NCI-H2081 (cell line): ENCODE measurements at regions not wholly inside any gene's neighbourhood (a gene's known extent, or its start where the extent isn't known, plus 50 kb on each side); places are given as distances from the start of the nearest gene placed in this dataset.
"Not testable (repeated sequence)": the region's sequence is repeated elsewhere in the genome, so short reads cannot be mapped to it uniquely, and the experiment has no call there.

Experiments
- DNase-seq, 2 experiments: peaks; one replicate each; lab custom pipeline; 2025; lab: John Stamatoyannopoulos, UW

DNA sequence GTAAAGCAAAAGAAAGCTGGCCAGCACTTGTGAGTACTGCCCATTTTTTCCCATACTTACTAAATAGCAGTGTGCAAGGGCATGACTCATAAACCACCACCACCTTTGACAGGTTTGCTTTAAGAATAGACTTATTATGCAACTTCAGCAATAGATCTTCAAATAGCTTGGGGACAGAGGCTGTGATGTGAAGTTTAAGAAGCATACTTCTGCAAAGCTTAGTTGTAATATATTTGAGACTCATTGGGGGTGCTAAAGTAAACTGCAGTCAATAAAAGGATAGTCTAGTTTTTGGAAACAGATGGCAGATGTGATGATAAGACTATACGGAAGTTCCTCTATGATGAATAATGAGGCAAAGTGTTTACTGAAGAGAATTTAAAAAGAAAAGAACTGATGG, 210.0 kb downstream of the PLA2G4A start:
- no peak for DNase-seq

DNA sequence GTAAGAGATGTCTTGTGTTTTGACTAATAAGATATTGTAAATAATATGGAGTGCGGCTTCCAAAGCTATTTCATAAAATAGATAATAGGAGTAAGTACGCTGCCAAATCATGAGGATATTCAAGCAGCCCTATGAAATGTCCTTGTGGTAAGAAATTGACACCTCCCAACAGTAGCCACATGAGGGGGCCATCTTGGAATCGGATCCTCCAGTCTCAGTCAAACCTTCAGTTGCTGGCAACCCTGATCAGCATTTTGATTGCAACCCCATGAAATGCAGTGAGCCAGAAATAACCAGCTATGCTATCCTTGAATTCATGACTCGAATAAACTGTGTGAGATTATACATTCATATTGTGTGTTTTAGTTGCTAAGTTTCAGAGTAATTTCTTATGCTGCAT, 212.4 kb downstream of the PLA2G4A start:
- no peak for DNase-seq

DNA sequence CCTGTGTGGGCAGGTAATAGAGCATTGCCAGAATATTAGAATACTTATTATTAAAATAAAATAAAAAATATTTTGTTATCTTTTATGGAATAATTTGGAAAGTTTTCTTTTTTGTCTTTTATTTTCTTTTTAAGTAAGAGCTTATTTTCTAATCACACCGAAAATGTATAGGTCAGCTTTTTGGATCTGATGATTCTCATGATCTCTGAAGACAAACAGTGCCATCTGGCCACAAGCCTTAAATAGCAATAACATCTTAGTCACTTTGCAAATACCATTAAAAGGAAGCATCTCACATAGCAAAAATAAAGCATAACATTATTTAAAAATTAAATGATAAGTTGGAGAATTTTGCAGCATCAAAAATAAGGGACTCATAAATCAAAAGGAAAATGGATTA, 213.8 kb downstream of the PLA2G4A start:
- DNase-seq = no peak

DNA sequence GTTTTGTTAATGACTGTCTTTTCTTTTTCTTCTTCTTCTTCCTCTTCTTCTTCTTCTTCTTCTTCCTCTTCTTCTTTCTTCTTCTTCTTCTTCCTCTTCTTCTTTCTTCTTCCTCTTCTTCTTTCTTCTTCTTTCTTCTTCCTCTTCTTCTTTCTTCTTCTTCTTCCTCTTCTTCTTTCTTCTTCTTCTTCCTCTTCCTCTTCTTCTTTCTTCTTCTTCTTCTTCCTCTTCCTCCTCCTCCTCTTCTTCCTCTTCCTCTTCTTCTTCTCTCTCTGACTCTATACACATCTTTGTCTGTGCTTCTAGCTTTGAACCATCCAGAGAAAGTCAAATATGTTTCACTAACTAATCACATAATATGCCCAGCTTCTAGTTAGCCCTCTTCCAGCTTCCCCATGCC, 214.7 kb downstream of the PLA2G4A start:
- DNase-seq = not testable (repeated sequence)

DNA sequence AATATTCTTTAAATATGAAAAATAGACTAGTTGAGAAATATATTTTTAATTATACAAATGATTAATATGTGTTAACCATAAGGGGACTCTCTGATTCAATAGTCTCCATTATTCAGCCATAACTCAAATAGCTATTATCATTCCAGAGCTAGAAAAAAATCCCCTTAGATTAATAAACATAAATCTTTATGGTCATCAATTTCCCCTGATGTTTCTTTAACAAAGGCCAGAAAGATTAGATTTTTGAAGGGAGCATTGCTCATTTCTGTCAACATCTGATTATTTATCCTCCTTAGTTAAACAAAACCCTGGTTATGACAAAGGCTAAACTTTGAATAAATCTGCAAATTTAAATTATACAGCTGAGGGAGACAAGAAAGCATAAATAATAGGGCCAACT, 215.7 kb downstream of the PLA2G4A start:
- DNase-seq = no peak

DNA sequence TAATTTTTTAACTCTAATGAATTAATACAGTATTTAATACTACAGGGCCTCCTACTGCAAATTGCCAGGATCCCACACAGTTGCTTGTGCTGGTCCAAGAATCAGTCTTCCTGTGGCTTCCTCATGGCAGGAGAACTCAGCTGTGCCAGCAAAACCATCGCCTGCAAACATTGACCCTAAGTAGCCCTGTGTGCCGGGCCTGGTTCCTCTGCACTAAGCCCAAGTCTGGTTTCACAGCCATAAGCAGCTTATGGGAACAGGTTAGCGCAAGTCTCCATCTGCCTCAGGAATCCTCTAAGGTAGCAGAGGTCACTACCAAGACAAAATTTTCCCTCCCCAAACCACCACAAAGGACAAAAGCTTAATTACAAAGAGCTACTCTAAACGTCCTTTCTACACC, 216.6 kb downstream of the PLA2G4A start:
- no peak for DNase-seq

DNA sequence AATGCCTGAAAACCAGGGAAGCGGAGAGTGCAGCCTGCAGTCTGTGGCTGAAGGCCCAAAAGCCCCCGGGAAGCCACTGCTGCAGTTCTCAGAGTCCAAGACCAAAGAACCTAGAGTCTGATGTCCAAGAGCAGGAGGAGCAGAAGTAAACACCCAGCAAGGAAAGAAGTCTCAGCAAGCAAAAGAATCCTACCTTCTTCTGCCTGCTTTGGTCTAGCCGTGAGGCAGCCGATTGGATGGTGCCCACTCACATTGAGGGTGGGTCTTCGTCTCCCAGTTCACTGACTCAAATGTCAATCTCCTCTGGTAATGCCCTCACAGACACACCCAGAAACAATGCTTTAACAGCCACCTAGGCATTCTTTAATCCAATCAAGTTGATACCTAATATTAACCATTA, 217.5 kb downstream of the PLA2G4A start:
- DNase-seq = no peak

DNA sequence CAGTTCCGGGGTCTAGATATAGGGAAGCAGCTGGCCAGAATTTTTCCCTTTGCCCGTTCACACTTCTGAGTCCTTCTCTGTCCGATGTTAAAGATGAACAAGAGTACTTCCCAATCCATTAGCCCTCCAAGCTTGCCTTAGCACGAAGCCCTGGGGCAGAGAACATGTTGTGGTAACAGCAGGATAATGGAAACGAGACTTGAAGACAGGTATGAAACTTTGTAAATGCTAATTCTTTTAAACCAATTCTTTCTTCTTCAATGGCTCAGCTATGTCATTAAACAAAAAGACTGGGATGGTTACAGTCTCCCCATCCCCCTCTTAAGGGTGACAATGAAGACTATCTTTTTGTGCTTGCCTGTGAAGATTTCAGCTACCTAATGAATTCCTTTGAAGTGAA, 218.5 kb downstream of the PLA2G4A start:
- DNase-seq = no peak

DNA sequence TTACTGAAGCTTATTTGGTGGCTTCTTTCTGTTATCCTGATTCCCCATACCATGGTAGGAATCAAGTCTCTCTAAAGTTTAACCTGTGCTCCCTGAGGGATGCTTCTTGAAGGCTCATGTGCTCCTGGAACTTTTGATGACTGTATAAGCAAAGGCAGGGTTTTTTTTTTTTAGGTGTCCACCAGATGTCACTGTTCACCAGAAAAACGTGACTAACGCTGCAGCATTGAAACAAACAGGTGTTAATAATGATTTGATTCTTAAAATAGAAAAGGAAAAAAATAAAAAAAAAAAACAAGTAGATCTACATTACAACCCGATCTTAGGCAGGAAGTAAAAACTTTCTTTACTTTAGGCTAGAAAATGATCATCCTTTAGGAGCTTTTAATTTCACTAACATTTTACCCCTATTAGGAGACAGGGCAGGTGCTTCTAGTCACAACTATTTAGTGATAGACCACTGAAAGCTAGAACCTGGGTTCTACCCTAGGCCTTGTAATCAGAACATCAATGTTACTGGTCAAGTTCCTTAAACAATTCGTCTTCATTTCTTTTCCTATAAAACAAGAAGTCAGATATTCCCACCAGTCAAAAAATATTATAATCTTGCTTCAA, 223.0 kb downstream of the PLA2G4A start:
- peak; percentile 69 to 84 for DNase-seq

DNA sequence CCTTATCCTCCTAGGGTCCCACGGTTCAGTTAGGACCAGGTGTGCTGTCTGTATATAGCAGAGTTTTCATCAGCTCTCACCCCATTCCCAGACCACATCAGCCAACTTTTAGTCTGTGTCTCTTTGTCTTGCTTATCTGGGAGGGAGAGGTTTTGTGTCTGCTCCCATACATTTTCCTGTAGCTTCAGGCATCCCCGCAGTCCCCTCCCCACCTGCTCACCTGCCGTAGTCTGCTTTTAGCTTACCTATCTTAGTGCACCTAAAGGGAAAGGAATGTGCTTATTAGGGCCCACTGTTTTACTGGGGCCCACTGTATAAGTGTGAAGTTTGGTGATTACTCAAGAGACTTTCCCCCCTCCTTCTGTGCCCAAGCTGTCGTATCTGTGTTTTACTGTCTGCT, 225.1 kb downstream of the PLA2G4A start:
- no peak for DNase-seq

DNA sequence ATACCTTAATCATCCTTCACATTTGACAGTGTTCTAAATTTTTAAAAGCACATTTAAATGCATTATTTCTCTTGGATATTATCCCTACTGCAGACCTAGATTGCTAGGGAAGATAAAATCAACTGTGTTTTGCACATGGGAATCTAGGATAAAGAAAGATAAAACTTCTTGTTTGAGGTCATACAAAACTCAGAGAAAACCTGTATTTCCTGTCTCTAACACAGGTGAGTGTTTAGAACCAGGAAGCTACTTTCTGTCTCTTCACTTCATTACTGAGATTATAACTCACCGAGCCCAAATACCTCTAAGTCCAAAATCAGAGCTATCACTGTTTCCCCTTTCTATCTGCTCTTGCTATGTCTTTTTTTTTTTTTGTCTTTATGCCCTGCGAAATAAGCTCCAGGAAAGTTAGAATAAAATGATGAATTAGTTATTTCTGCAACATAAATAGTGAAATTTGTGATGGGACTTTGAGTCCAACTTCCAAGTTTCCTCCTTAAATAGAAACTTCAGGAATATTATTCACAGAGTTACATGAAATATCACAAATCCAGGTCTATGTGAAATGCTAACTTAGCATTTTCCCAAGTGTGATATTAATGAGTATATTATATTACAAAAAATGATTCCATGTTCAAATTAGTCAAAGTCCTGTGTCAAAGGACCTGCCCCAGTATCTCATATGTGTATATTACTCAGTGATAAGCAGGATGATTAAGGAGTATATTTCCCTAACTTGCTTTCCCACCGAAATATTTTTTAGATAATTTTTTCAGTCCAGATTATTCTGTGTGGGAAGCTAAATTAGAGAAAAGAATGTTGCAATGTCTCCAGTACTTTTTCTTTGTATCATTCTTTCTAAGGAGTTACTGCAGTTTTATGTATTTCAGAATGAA, 226.4 kb downstream of the PLA2G4A start:
- DNase-seq = no peak

DNA sequence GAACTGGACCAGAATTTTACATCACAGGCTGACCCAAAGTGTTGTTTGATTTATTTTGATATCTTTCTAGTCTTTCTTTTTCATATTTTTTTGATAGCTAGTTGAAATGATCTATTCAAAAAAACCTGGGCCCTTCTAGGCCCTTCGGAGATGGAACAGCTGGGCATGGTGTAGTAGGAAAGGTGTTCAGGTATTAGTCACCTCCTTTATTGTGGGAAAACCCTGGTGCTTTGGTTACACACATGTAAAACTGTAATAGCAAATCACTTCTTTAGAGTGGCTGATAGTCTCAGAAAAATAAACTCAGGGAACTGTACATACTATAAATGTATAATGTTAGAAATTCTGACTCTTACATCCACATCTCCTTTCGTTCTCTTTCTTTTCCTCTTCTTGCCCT, 234.5 kb downstream of the PLA2G4A start:
- no peak for DNase-seq

DNA sequence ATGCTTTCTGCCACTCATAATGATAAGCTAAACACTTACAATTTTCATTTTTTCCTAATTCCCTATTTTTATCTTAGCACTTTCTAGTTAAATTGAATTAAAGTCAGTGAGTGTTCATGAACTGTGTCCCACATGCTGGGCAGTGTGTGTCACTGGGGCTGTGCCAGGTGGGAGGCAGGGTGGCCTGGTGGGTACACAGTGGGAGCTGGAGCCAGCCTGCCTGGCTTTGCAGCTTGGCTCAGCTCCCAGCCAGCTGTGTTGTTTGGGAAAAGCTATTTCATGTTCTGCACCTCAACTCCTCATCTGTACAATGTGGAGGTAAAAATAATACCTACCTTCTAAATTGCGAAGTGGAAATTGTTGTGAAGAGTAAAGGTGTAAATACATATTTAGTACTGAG, 238.4 kb downstream of the PLA2G4A start:
- DNase-seq = peak; percentile 93 to 99

DNA sequence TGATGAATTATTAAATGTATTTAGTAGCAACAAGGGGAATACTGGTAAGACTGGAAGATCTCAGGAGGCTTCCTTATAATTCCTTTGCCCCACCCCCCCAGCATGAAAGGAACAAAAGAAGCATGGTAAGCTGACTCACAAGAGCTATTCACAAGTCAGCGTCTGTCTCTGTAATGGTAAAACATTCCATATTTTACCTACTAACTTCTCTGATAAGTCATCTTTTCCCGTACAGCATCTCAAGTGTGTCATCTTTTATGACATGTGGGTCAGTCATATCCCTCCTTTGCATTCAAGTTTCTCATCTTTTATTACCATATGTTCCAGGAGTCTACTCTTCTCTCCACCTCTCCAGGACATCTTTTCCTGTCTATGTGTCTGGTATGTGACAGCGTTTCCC, 241.3 kb downstream of the PLA2G4A start:
- no peak for DNase-seq

DNA sequence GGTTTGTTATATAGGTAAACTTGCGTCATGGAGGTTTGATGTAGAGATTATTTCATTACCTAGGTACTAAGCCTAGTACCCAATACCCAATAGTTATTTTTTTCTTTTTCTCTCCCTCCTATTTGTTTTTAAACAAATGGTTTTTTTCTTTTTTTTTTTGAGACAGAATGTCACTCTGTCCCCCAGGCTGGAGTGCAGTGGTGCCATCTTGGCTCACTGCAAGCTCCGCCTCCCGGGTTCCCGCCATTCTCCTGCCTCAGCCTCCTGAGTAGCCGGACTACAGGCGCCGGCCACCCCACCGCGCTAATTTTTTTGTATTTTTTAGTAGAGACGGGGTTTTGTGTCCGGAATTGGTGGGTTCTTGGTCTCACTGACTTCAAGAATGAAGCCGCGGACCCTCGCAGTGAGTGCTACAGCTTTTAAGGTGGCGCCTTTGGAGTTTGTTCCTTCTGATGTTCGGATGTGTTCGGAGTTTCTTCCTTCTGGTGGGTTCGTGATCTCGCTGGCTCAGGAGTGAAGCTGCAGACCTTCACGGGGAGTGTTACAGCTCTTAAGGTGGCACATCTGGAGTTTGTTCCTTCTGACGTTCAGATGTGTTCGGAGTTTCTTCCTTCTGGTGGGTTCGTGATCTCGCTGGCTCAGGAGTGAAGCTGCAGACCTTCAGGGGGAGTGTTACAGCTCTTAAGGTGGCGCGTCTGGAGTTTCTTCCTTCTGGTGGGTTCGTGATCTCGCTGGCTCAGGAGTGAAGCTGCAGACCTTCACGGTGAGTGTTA, 243.7 kb downstream of the PLA2G4A start:
- DNase-seq = not testable (repeated sequence)

DNA sequence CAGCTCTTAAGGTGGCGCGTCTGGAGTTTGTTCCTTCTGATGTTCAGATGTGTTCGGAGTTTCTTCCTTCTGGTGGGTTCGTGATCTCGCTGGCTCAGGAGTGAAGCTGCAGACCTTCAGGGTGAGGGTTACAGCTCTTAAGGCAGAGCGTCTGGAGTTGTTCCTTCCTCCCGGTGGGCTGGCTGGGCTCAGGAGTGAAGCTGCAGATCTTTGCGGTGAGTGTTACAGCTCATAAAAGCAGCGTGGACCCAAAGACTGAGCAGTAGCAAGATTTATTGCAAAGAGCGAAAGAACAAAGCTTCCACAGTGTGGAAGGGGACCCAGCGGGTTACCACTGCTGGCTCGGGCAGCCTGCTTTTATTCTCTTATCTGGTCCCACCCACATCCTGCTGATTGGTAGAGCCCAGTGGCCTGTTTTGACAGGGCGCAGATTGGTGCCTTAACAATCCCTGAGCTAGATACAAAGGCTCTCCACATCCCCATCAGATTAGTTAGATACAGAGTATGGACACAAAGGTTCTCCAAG, 244.3 kb downstream of the PLA2G4A start:
- DNase-seq = not testable (repeated sequence)

DNA sequence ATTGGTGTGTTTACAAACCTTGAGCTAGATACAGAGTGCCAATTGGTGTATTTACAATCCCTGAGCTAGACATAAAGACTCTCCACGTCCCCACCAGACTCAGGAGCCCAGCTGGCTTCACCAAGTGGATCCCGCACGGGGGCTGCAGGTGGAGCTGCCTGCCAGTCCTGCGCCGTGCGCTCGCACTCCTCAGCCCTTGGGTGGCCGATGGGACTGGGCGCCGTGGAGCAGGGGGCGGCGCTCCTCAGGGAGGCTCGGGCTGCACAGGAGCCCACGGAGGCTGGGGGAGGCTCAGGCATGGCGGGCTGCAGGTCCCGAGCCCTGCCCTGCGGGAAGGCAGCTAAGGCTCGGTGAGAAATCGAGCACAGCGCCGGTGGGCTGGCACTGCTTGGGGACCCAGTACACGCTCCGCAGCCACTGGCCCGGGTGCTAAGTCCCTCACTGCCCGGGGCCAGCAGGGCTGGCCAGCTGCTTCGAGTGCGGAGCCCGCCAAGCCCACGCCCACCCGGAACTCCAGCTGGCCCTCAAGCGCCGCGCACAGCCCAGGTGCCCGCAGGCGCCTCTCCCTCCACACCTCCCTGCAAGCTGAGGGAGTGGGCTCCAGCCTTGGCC, 245.0 kb downstream of the PLA2G4A start:
- not testable (repeated sequence) for DNase-seq

DNA sequence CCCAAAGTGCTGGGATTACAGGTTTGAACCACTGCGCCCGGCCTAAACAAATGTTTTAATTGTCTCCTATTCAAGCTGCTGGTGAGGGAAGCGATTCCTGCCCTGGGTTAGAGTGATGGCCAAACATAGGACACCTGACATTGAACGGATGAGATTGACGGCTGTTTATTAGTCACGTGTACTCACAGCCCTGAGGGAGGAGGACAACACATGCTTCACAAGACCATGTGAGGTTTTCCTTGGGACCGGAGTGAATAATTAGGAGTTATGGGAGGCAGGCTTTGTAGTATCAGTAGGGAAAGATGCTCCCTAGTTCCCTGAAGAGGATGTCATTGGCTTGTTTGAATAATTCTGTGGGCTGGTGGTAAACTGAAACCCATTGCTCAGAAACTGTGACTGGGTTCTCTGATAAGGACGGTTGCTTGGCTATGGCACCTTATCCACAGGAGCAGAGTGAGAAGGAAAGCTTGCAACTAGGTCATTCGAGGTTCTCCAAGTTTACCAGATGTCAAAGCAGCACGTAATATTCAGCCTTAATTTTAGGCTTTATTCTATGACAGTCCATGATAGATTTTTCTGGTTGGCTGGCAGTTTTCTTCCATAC, 245.8 kb downstream of the PLA2G4A start:
- DNase-seq = no peak

DNA sequence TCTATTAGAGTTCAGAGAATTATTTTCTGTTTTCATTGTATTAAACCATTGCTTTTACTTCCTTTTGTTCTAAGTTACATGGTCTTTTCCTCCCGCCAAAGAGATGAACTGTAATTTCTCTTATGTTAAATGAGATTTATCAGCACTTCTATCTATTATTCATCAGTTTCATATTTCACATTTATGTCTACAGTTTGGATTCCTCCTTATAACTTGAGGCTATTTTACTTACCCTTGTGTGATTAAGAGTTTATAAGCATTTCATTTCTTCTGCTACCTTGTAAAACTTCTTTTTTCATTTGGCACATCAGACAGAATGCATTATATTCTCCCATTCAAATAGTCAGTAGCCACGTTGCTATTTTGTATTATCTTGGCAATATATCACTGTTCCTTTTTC, 248.2 kb downstream of the PLA2G4A start:
- no peak for DNase-seq

DNA sequence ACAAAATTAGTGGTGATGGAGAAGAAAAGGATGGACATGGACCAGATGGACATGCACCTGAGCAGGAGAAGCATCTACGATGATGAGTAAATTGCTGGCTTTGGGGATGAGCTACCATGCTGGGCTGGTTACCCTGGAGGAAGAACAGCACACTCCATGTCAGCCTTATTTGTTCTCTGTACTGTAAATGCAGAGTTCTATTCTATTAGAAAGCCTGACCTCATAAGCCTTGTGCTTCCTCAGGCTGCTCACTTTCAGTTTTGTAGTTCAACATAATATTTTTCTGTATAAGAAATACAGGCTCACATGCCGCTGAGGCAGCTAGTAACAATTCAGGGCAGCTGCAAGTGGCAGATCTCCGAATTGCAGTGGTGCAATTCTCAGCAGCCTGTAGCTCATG, 249.6 kb downstream of the PLA2G4A start:
- no peak for DNase-seq

DNA sequence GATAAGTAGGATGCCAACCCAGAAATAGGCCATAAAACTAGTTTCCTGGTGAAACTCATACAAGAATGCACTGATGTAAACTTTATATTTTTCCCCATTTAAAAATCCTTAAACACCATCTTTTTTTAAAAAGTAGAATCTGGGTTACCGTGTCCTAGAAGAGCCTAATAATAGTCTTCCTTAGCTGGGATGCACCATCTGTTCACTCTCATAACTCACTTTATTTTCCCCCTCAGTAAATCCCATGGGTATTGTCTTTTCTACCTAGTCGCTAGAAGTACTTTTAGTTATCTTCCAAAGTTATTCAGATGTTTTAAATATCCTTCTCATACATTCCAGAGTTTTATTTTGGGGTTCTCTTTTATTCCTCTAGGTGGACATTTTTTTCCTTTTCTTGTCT, 250.2 kb downstream of the PLA2G4A start:
- DNase-seq = no peak

DNA sequence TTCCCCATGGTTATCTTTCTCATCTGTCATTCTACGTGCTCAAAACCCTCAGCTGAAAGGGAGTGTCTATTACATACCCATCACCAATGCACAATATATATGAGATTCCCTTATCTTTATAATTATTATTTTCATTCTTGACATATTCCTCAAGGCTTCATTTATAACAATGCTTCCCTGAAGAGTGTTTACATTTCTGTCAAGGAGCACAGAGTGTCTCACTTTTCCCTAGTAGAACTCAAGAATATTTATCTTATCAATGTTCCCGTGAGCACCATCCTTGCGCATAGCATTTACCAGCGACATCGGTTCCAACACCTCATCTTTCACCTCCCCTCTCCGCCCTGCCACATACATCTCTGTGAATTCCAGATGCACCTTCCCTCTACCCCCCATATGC, 250.6 kb downstream of the PLA2G4A start:
- no peak for DNase-seq
